ENCODE measurements at regions not wholly inside any gene's neighbourhood (a gene's known extent, or its start where the extent isn't known, plus 50 kb on each side); places are given as distances from the start of the nearest gene placed in this dataset.

DNA sequence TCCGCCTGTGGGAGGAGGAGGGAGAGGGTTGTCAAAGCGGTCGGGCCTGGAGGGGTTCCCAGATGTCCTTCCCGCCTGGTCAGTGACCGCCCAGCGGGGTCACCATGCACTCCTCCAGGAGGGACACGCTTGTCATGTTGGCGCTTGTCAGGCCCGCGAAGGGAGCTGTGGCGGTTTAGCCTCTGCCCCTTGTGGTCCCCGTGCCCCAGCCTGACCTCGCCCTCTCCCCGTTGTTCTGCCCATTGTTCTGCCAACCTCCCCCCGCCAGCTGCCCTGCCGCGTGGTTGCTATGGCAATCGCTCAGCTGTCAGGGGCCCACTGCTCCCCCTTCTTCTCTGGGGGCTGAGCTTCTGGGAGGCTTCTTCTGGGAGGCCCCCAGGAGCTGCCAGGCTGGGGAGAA is 146.4 kb upstream of the CIBAR2 start:
- DNase-seq, result no peak

DNA sequence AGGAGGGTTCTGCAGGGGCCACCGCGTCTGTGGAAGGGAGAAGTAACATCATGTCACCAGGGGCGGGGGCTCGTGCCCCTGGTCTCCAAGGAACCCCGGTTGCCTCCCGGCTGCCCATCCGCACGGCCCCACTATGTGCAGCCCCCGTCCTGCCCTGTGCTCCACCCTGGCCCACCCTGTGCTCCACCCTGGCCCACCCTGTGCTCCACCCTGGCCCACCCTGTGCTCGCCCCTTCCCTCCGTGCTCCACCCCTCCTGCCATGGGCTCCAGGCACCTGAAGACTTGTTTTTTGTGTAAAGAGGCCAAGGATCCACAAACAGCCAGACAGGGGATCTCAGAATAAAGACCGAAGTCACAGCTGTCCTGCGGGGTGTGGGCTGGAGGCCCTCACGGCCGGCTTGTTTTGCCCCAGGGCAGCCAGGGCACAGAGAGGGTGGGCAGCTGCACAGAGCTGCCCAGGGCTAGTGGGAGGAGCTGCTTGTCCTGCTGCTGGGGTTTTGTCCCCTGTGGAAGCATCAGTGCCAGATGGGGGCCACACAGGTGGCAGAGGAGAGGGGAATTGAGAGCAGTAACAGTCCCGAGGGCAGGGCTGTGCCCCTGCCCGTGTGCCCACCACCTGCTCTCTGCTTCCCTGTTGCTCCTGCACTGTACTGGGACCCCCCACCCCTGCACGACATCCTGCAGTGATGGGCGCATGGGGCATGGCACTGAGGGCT is 147.0 kb upstream of the CIBAR2 start:
- no peak for DNase-seq

DNA sequence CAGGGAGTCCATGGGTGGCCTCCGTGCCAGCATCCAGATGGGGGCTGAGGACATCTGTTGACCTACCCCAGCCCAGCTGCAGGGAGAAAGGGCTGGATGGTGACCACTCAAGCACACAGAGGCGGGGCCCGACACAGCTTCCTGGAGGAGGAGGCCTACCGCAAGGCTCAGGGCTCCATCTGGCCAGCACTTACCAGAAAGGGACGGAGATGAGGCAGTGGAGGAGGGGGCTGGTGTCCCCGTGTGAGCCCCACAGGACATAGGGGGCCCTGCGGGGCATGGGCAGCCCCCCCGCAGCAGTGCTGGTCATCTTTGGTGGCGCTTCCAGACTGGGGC is 147.5 kb upstream of the CIBAR2 start:
- no peak for DNase-seq

DNA sequence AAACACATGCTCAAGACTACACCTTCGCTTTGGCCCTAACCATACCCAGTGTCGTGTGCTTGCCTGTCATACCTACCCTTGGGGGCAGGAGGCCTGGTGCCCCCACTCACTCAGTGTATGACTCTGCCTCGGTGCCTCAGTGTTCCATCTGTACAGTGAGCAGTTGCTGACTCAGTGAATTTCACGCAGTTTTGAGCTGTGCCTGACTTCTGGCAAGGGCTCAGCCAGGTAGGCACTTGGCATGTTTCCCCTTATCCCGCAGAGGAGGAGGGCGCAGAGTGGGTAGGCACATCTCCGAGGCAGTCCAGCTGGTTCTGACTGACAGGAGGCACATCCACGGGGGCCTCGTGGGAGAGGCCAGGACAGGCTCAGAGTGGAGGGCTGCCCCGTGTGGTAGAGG is 148.9 kb upstream of the CIBAR2 start:
- DNase-seq, result no peak

DNA sequence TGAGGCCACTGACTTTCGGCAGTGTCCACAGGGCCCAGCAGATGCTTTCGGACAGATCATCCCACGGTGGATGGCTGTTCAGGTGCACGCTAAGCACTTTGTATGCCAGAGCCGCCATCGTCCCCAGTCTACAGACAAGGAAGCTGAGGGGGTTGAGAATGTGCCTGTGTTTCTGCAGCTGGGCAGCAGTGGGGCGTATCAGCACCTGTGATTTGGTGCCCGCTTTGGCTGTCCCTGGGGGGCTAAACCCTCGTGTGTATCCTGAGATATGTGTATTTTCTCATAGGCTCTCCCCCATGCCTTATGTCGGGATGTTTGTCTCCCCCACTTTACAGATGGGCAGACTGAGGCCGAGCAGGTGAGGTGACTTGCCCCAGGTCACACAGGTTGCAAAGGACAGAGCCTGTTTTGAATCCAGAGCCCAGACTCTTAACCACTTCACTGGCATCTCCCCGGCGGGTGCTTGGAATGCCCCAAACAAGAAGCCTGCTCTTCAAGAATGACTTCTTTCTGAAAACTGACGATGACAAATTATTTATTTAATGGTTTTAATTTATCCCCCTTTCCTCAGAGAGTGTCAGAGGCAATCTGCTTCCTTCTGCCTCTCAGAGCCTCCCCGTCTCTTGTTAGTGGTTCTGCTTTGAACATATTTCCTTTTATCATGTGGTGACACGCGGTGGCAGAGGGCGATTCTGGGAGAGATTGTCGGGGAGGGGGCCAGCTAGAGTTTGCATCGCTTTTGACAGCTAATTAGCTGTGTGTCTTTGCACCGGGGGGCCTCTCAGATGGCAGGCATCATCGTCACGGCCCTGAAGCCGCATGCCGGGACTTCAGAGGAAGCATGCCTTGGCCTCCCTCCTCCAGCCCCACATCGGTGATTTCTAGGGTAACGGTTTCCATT is 149.6 kb upstream of the CIBAR2 start:
- DNase-seq, result no peak

DNA sequence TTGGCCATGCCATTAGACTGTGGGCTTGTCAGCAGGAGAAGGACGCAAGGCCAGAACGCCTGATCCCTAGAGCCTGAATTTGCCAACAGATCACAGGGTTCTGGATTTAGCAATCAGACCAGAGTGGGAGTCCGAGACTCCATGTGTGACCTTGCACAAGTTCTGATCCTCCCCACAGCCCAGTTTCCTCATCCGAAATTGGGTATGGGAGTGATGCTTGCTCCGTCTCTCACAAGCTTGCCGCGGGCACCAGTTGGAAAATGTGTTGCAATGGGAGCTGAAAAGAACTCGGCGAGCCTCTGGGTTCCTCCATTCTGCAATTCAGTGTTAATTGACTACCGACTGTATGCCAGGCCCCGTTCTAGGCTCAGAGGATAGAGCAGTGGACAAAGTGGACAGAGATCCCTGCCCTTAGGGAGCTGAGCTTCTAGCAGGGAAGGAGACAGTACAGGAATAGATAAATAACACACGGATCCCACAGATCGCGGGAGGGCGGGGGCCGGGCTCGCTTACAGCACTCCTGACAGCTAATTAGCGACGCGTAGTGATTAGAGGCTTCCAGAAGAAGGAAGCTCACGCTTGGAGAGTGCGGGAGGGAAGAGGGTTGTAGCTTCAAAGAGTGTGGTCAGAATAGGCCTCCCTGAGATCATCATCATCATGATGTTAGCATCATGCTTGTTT is 150.4 kb upstream of the CIBAR2 start:
- DNase-seq, result no peak

DNA sequence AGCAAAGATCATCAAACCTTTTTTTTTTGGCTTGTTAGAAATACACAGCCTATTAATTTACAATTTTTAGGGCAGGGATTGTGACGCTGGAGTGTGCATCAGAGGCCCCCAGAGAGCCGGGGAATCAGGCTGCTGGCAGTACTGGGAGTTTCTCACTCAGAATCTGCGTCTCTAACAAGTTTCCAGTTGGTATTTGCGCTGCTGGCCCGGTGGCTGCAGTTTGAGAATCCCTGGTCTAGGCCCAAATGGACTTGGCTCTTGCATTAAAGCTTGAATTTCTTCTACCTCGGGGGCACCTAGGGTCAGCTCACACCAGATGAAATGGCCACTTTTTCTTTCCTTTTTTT is 150.9 kb upstream of the CIBAR2 start:
- no peak for DNase-seq

DNA sequence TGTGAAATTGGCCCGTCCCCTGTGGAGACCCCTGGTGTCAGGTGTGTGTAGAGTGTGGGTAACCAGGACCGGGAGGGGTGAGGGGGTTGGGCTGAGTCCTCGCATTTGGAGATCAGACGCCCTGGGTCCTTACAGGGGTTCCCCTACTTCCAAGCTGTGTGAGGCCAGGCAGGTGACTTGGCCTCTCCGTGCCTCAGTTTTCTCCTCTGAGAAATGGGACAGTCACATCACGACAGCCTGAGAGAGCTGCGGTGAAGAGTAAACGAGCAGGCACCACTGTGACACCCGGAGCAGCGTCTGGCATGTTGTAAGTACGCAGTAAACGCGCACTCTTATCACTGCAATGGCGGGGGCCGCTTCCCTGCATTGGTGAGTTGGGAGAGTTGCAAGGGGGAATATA is 152.5 kb upstream of the CIBAR2 start:
- no peak for DNase-seq

DNA sequence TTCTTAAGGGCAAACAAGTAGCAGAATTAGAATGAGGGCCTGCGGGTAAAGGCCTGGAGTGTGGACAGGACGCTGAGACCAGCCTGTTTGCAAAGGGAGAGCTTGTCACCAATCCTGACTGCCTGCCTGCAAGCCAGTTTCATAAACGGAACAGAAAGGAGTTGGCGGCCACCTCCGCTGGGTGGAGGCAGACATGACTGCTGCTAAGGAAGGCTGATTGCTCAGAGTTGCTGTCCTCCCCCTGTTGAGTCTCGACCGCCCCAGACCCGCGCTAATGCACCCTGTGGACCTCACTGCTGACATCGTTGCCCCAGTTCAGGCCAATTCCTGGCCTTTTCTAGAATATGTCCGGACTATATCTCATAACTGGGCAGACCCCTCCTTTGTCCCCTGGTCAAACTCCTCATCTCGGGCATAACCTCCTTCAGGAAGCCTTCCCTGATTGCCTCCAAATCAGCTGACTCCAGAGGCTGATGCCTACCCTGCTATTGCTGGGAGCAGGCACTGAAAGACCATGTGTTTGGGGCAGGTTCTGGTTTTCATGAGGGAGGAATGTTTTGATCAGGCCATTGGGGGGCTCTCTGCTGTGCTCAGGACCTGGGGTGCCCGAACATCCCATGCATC is 153.0 kb upstream of the CIBAR2 start:
- no peak for DNase-seq

DNA sequence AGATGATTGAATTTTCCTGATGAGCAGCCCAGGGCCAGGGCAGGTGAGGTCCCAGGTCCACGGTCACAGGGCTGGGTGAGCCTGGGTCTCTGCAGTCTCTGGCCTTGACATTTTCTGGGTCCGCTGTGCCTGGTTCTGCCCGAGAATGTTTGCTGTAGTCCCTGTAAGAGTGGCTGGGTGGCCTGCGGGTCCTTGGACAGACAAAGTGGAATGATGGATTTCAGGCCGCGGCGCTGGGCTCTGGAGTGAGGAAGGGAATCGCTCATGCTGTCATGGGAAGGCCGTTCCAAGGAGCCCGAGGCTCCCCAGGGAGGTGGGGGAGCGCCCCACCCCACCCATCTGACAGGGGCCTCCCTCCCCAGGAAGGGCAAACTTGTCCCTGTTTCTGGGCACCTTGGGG is 153.5 kb upstream of the CIBAR2 start:
- DNase-seq, result no peak

DNA sequence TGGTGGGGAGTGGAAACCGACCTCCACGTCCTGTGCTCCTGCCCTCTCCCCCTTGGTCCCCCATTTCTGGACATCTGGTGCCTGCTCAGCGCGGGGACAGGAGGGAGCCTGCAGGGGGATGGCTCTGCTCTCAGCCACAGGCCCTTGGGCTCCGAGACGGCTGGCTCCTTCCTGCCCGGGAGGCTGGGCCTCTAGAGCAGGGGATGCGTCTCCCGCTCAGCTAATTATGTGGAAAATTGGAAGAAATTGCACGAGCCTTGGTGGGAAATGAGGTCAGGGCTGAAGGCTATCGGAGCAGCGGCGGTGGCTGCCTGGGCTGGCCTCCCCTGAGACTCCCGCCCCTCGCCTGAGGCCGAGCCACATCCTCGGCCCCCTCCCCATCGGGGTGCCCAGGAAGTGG is 154.6 kb upstream of the CIBAR2 start:
- no peak for DNase-seq

DNA sequence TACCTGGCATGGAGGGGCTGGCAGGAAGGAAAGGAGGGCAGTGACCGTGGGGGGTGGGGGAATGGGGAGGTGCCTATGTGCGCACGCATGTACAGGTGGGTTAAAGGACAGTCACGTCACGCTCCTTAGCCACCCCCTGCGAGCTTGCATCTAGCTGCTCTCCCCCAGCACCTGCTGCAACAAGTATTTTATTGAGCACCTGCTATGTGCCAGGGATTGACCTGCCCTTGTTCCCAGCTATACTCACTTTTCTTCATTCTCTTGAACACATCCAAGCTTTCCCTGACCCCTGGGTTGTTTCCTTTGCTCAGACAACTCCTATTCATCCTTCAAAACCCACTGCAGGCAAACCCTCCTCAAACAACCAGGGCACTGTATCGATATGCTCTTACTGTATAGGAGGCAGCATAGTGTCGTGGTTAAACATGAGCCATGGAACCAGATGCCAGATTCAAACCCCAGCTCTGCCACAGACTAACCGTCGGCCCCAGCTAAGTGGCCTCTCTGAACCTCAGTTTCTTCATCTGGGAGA is 155.2 kb upstream of the CIBAR2 start:
- DNase-seq, result no peak

DNA sequence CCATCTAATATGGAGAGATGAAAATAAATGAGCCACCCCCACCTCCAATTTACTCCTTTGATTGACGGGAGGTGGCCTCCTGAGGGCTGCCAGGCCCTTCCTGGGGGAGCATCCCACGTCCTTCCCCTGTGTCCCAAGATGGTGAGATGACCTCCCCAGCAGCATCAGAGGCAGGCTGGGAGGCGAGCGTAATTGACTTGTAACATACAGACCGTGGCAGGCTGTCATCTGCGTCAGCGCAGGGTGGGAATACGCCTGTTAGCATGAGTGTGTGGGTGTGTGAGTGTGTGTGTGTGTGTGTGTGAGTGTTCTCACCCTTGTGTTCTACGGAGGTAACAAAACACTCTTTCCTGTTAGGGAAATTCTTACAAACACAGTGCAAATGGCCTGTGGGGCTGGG is 156.9 kb upstream of the CIBAR2 start:
- no peak for DNase-seq

DNA sequence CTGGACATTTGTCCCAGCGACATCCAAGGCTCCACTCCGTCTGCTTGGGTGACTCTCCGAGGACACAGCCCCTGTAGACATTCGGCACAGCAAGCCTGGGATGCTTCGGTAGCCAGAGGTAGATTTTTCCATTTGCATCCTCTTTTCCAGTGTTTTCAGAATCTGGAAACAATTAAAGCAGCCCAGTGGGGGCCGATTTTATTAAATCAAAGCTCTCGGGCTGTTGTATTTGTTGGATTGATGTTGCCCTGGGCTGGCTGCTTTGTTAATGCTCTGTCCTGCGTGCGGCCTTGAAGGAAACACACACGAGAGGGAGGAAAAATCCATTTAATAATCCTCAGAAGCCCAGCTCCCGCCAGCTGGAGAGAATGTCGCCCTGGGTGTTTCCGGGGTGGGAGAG is 158.1 kb upstream of the CIBAR2 start:
- DNase-seq, result no peak

DNA sequence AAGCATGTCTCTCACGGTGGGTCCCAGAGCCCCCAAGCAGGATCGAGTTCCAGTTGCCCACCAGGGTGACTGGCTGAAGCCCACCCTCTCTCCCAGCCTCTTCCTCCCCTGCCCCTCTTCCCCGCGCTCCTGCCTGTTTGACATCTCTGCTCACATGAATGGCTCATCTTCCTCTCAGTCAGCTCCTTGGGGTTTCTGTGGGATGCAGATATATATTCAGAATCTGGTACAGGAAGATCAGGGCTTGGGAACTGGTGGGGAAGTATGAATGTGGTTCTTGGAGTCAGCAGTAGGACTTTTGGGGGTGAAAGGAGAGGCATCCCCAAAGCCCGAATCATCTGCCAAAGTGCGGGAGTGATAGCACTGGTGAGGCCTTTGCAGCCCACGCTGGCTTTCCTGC is 158.9 kb upstream of the CIBAR2 start:
- no peak for DNase-seq

DNA sequence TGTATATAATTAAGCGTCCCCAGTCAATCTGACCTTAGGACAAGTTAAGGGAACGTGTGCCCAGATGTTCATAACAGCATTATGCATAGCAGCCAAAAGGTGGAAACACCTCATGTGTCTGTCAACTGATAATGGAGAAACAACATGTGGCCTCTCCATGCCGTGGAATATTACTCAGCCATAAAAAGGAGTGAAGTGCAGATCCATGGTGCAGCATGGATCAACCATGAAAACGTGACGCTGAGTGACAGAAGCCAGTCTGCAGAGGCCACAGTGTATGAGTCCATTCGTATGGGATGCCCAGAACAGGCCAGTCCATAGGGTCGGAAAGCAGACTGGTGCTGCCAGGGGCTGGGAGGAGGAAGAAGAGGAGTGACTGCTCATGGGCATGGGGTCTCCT is 161.0 kb upstream of the CIBAR2 start:
- DNase-seq, result no peak

DNA sequence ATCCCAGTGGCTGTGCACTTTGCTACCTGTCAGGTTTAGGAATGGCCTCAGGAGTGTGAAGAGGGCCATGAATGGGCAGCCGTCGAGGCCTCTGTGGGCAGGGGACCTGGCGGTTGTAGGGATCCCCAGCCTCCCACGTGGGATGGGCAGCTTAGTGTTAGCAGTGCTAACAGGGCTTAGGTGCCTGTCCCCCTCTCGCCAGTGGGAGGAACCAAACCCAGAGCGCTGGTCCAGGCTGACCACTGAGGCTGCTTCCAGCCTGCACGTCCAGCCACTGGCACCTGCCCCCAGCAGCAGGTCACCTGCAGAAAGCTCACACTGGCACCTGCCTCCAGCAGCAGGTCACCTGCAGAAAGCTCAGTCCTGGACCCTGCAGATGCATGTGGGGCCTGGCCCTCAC is 162.2 kb upstream of the CIBAR2 start:
- no peak for DNase-seq

DNA sequence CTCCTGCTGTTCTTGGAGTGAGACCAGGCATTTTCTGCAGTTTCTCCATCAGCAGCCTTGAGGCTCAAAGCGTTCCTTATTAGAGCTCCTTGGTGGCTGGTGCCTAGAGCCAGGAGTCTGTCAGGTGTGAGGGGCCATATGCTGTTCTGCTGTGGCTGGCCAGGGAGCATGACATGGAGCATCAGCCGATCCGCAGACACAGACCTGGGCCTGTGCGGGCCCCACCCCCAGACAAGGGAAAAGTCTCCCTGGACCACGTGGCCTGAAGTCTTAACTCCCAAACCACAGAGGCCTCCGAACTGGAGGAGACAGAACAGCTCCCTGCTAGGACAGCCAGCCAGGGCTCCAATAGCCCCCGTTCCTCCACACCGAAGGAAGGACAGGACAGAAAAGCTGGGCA is 162.7 kb upstream of the CIBAR2 start:
- DNase-seq, result no peak

DNA sequence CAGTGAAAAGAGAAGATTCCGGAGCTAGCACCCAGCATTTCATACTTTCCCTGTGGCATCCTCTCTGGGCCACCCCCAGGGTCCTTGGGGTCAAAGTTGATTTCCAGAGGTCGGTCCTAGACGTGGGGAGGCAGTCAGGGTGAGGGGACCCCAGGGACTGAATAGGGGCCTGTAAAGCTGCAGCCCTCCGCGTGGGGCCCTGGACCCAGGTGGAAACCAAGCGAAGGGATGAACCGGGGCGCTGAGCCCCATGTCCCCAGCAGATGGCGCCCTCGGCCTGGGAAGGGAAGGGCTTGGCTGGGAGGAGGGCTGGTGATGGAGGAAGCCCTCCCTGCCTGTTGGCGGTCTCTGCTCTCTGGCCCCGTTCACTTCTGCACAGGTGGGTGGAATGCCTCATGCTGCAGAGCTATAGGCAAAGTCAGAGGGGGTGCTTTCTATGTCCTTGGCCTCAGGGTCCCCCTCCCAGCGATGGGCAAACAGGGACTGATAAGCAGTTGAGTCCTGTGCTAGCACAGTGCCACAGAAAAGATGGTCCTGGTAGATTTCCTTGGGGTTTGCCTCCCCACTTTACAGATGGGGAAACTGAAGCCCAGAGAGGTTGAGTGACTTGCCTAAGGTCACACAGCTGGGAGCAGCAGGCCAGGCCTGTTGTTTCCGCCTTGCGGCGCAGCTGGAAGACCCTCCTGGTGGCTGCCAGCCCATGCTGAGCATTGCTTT is 163.4 kb upstream of the CIBAR2 start:
- peak; percentile 84 for DNase-seq

DNA sequence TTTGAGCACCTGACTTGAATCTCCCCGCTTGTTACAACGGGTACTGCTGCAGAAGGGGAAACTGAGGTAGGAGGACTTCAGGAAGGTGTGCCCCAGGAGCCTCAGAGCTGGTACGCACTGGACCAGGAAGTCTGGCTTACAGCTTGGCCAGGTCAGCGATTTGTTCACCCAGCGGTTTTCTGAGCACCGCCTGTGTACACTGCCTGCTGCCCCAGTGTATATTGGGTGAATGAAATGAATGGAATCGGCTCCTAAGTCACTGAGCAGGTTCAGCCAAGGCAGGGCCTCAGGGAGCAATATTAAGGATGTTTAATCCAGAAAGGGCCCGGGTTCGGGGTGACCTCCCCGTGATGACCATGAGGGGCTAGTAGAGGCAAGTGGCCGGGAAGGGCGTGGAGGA is 164.0 kb upstream of the CIBAR2 start:
- DNase-seq, result no peak

DNA sequence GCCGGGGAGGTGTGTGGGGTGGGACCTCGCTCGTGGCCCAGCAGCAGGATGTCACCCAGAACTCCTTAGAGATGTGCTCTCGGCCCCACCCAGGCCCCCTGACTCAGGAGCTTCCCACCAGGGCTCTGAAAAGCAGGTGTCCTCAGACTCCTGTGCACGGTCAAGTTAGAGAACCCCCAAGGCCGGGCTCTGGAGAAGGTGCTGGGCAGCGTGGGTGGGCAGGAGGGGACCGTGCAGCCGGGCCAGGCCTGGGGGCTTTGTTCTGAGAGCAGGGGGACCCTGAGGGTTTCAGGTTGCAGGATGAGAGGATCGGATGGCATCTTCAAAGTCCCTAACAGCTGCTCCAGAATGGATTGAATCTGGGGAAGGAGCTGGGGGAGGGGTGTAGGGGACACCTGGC is 164.4 kb upstream of the CIBAR2 start:
- DNase-seq, result no peak

DNA sequence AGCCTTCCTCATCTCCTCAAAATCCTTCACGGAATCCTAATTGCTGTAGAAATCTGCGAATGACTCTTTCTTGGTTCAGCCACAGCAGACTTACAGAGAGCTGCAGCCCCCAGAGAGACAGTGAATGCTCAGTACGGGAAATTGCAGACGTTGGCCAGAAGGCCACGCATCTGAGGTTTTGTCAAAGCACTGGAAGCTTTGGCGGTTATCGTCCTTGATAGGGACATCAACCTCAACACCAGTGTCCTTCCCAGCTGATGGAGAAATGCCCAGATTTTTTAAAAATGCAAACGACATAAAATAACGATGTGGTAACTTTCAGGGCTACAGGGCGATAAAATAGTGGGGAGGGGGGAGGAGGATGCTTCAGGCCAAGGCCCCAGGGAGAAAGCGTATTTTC is 166.6 kb upstream of the CIBAR2 start:
- no peak for DNase-seq

DNA sequence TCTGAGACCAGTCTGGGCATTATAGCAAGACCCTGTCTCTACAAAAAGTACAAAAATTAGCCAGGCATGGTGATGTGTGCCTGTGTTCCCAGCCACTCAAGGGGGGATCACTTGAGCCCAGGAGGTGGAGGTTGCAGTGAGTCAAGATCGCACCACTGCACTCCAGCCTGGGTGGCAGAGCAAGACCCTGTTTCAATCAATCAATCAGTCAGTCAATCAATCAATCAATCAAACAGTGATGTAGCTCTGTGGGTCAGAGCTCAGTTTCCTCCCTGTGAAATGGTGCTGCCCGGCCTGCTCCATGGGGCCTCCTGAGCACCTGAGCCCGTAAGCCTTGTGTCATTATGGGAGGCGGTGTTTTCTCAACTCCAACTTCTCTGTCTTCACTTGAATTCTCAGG is 167.1 kb upstream of the CIBAR2 start:
- DNase-seq, result no peak

All from right hindlimb (tissue), 1 donor.